ENCODE measurements at regions not wholly inside any gene's neighbourhood (a gene's known extent, or its start where the extent isn't known, plus 50 kb on each side); places are given as distances from the start of the nearest gene placed in this dataset.

- no peak for TF ChIP-seq CTCF (optimal IDR thresholded peaks at IDR 0.05 in 1 of 3, IDR thresholded peaks at IDR 0.05 in 1 of 3, conservative IDR thresholded peaks at IDR 0.05 in 1 of 3; ENCODE audit: extremely low read depth in 1 of 3, insufficient read depth in 2 of 3, low read length in 3 of 3)
- no peak for TF ChIP-seq EZH2 (IDR thresholded peaks at IDR 0.05; ENCODE audit: low read length)
Observed at GRCh38 chr4:110886270-110886669, 263.4 kb upstream of the PITX2 start.

All from keratinocyte (primary cell).